ENCODE measurements at regions not wholly inside any gene's neighbourhood (a gene's known extent, or its start where the extent isn't known, plus 50 kb on each side); places are given as distances from the start of the nearest gene placed in this dataset.

GRCh38 chr10:35762311-35763030, 120.4 kb upstream of the FZD8 start:
- ATAC-seq = no peak
- no peak for DNase-seq
- intact Hi-C loops (cut with DNase I) = no loop called here

GRCh38 chr10:35758076-35758475, 116.0 kb upstream of the FZD8 start:
- 49% methylated on average over 9 of the region's 9 CpGs for WGBS
- Histone ChIP-seq H3K4me1 (ENCODE audit: control insufficient read depth, insufficient read depth, low read length) (no peaks in the 10 kb centered on the region), H3K27me3 (ENCODE audit: control insufficient read depth, insufficient read depth) (no peaks in the 10 kb centered on the region), H3K4me3 (ENCODE audit: low read length) (no peak overlapping the region), H3K9me3 (ENCODE audit: control insufficient read depth, low read length) (no peaks in the 10 kb centered on the region), H3K27ac (ENCODE audit: low read length) (no peak overlapping the region)
- intact Hi-C loops (cut with DNase I) = loop anchor here in 1 of 4 donors (10.0 kb wide), 1 partner anchor 113 kb away; the partner anchor contains the start of gene FZD8
- peak; percentile 83 to 92 (median 88) for DNase-seq
- ATAC-seq = peak; percentile 98

More at GRCh38 chr10:35762311-35763030, 120.4 kb upstream of the FZD8 start:
- Histone ChIP-seq H3K4me1 (ENCODE audit: control insufficient read depth, insufficient read depth, low read length) (no peaks in the 10 kb centered on the region), H3K9me3 (ENCODE audit: control insufficient read depth, low read length) (no peaks in the 10 kb centered on the region), H3K27me3 (ENCODE audit: control insufficient read depth, insufficient read depth) (no peaks in the 10 kb centered on the region), H3K27ac (ENCODE audit: low read length) (no peak overlapping the region), H3K4me3 (ENCODE audit: low read length) (no peak overlapping the region)
- 85% methylated on average over 6 of the region's 6 CpGs for WGBS

DNA sequence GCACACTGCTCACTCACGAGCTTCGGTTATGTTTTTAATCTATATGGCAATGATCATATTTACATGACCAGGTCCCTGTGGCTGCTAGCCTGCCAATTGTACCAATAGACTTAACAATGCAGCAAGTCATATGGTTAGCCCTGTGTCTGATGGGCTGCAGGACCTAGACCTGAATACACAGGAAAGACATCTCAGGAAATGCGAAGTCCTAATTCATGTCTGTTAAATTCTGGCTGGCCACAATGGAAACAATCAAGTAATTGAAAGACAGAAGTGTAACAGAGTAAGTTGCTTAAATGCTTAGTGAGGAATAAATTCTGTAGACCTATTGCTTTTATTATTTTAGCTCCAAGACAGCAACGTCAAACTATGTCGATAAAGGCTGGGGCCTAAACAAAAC, 112.4 kb upstream of the FZD8 start:
- no peak overlapping the region for H3K27ac ChIP-seq (ENCODE audit: low read length)
- H3K4me1 ChIP-seq (ENCODE audit: control insufficient read depth, insufficient read depth, low read length) = no peaks in the 10 kb centered on the region
- intact Hi-C loops (cut with DNase I) = loop anchor here in 1 of 4 donors (10.0 kb wide), 1 partner anchor 110 kb away; the partner anchor contains the start of gene FZD8
- DNase-seq = no peak
- H3K9me3 ChIP-seq (ENCODE audit: control insufficient read depth, low read length) = no peaks in the 10 kb centered on the region
- WGBS = 84% methylated on average over 5 of the region's 5 CpGs
- no peak overlapping the region for H3K4me3 ChIP-seq (ENCODE audit: low read length)
- ATAC-seq = no peak
- H3K27me3 ChIP-seq (ENCODE audit: control insufficient read depth, insufficient read depth) = no peaks in the 10 kb centered on the region

DNA sequence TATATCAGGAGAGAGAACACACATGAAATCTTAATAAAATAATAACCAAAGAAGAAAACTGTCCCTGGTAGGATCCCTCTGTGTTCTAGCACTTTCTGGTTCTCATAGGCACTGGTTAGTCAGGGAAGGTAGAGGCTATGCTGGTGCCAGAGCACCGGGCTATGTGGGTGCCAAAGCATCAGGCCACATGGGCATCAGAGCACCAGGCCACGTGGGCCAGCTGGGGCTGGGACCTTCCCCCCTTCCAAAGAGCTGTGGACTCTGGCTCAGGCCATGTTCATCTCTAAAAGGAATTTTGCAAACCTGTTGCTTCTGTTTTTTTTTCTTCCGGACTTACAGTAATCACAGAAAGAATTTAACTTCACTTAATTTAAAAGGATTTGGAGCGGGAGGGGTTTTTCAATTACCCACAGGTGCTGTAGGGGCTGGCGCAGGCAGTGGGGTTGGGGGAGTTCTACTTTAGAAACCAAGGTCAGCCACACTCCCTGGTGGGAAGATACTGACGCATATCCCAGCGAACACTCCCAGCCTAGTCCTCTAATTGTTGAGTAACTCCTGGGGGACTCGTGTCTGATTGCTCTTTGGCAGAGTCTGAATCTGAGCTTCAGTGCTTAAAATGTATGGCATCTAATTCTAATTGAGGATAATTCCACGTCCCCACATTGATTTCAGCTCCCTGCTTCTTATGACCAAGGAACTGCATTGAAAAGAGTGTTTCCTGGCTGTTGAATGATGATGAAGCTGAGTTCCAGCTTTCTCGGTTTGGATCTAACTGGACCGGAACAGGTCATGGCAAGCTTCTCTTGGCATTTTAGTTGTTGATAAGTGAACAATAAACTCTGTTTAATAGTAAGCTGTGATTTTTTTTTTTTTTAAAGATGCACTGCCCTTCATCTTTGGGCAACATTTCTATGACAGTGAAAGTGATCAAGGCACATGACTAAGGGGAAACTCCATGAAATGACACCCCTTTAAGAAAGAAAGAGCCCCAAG, 110.7 kb upstream of the FZD8 start:
- ATAC-seq = peak; percentile 92
- no peak overlapping the region for H3K4me3 ChIP-seq (ENCODE audit: low read length)
- no peaks in the 10 kb centered on the region for H3K4me1 ChIP-seq (ENCODE audit: control insufficient read depth, insufficient read depth, low read length)
- H3K27ac ChIP-seq (ENCODE audit: low read length) = no peak overlapping the region
- intact Hi-C loops (cut with DNase I) = loop anchor here in 1 of 4 donors (10.0 kb wide), 1 partner anchor 108 kb away; the partner anchor contains the start of gene FZD8
- 47% methylated on average over 11 of the region's 11 CpGs for WGBS
- peak; percentile 59 to 74 (median 61) for DNase-seq
- no peaks in the 10 kb centered on the region for H3K27me3 ChIP-seq (ENCODE audit: control insufficient read depth, insufficient read depth)
- H3K9me3 ChIP-seq (ENCODE audit: control insufficient read depth, low read length) = no peaks in the 10 kb centered on the region

DNA sequence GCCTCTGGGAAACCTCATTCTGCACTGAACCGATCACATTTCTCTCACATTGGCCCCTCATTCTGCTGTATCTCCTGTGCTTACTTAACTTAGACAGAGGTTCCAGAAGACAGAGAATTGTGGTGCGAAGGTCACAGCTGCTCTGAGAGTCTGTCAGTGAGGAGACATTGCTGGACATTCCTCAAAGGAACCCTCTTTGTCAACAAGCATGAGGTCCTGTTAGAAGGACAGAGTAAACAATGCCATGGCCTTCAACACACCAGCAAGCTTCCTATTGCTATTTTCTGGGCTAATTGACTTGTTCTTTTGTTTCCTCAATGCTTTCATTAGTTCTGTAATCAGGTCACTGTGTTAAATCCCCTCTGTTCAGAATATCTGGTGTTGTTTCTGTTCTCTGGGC, 109.3 kb upstream of the FZD8 start:
- no peak overlapping the region for H3K27ac ChIP-seq (ENCODE audit: low read length)
- H3K4me3 ChIP-seq (ENCODE audit: low read length) = no peak overlapping the region
- no peaks in the 10 kb centered on the region for H3K27me3 ChIP-seq (ENCODE audit: control insufficient read depth, insufficient read depth)
- intact Hi-C loops (cut with DNase I) = loop anchor here in 1 of 4 donors (10.0 kb wide), 1 partner anchor 107 kb away; the partner anchor contains the start of gene FZD8
- no peaks in the 10 kb centered on the region for H3K9me3 ChIP-seq (ENCODE audit: control insufficient read depth, low read length)
- ATAC-seq (no peak), DNase-seq (no peak)
- H3K4me1 ChIP-seq (ENCODE audit: control insufficient read depth, insufficient read depth, low read length) = no peaks in the 10 kb centered on the region
- 85% methylated on average over 2 of the region's 2 CpGs for WGBS

GRCh38 chr10:35749230-35749629, 107.1 kb upstream of the FZD8 start:
- intact Hi-C loops (cut with DNase I) = no loop called here
- no peak for ATAC-seq
- WGBS = 95% methylated on average over 6 of the region's 6 CpGs

DNA sequence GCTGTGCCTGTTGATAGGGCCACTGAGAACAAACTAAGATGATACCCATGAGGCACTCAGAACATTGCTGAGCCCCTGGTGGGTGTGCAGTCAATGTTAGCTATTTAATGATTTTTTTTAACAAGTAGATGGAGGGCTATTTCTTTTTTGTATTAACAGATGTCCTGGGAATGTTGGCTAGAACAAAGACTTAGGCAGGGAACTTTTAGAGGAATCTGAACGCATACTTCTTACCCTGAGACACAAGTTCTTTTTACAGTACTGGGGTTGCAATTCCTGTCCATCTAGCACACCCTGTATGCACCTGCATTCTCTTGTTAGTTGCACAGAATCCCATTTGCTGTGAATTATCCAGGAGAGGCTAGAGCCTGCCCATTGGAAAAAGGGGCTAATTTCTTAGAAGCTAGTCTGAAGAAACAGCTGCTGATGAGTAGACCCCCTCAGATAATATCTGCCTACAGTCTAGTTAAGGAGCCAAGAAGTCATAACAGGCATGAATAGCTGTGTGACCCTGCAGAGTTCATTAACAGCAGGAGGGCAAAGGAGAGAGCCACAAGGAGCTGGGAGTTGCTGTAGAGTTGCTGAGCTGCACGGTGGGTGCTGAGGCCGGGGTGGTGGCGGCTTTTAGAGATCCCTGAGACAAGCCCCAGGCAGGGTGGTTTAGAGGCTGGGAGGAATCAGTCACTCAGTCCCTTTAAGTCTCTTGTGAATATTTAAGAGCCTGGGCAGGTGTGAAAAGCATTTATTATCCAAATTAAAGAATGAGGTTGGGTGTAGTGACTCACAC, 103.7 kb upstream of the FZD8 start:
- no peaks in the 10 kb centered on the region for H3K9me3 ChIP-seq (ENCODE audit: control insufficient read depth, low read length)
- no peak overlapping the region for H3K27ac ChIP-seq (ENCODE audit: low read length)
- H3K27me3 ChIP-seq (ENCODE audit: control insufficient read depth, insufficient read depth) = no peaks in the 10 kb centered on the region
- H3K4me3 ChIP-seq (ENCODE audit: low read length) = no peak overlapping the region
- ATAC-seq = no peak
- no peak for DNase-seq
- 93% methylated on average over 4 of the region's 4 CpGs for WGBS
- intact Hi-C loops (cut with DNase I) = no loop called here
- no peaks in the 10 kb centered on the region for H3K4me1 ChIP-seq (ENCODE audit: control insufficient read depth, insufficient read depth, low read length)

More at GRCh38 chr10:35749230-35749629, 107.1 kb upstream of the FZD8 start:
- H3K27me3 ChIP-seq (ENCODE audit: control insufficient read depth, insufficient read depth) = no peaks in the 10 kb centered on the region
- DNase-seq = no peak
- no peak overlapping the region for H3K4me3 ChIP-seq (ENCODE audit: low read length)
- no peak overlapping the region for H3K27ac ChIP-seq (ENCODE audit: low read length)
- H3K4me1 ChIP-seq (ENCODE audit: control insufficient read depth, insufficient read depth, low read length) = no peaks in the 10 kb centered on the region
- H3K9me3 ChIP-seq (ENCODE audit: control insufficient read depth, low read length) = no peaks in the 10 kb centered on the region

DNA sequence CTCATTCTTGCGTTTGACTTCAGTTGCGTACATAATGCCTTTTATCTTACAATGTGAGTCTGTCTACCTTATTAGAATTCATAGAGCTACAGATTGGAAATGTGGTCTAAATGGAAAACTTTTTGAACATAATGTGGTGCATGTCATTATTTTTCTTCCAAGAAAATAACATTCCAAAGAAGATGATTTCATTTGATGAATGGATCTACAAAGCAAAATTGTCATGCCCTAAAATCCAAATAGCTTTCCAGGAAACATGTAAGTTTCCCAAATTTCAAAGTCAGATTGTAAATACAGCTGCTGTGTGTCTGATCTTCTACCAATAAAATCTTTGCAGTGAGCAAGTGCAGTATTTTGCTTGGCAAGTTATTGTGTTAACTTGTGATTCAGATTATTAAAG, 101.8 kb upstream of the FZD8 start:
- DNase-seq (no peak), ATAC-seq (no peak)
- WGBS = 89% methylated on average over 2 of the region's 2 CpGs
- Histone ChIP-seq H3K4me3 (ENCODE audit: low read length) (no peak overlapping the region), H3K4me1 (ENCODE audit: control insufficient read depth, insufficient read depth, low read length) (no peaks in the 10 kb centered on the region), H3K27me3 (ENCODE audit: control insufficient read depth, insufficient read depth) (no peaks in the 10 kb centered on the region), H3K9me3 (ENCODE audit: control insufficient read depth, low read length) (no peaks in the 10 kb centered on the region), H3K27ac (ENCODE audit: low read length) (no peak overlapping the region)
- intact Hi-C loops (cut with DNase I) = no loop called here

DNA sequence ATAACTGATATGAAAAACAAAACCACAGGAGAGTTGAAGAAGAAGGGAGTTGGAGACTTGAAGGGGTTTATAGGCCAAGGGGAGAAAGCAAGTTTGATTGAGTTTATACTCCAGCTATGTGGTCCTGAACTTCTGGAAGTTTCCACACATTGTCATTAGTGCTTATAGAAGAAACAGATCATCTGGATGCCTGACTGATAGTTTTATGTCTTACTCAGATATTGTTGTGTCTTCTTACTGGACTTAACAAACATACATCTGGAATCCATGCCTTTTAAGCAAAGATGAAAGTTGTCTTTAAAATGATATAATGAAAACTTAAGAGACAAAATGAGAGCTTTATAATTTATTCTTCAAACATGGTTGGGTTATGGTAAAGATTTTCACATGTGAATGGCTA, 101.3 kb upstream of the FZD8 start:
- no peaks in the 10 kb centered on the region for H3K27me3 ChIP-seq (ENCODE audit: control insufficient read depth, insufficient read depth)
- H3K27ac ChIP-seq (ENCODE audit: low read length) = no peak overlapping the region
- no peaks in the 10 kb centered on the region for H3K4me1 ChIP-seq (ENCODE audit: control insufficient read depth, insufficient read depth, low read length)
- DNase-seq (no peak), ATAC-seq (no peak)
- intact Hi-C loops (cut with DNase I) = no loop called here
- no peaks in the 10 kb centered on the region for H3K9me3 ChIP-seq (ENCODE audit: control insufficient read depth, low read length)
- H3K4me3 ChIP-seq (ENCODE audit: low read length) = no peak overlapping the region

- no peak for DNase-seq
- no peaks in the 10 kb centered on the region for H3K27me3 ChIP-seq (ENCODE audit: control insufficient read depth, insufficient read depth)
- intact Hi-C loops (cut with DNase I) = no loop called here
- ATAC-seq = no peak
- no peaks in the 10 kb centered on the region for H3K9me3 ChIP-seq (ENCODE audit: control insufficient read depth, low read length)
- H3K4me1 ChIP-seq (ENCODE audit: control insufficient read depth, insufficient read depth, low read length) = no peaks in the 10 kb centered on the region
- no peak overlapping the region for H3K4me3 ChIP-seq (ENCODE audit: low read length)
- H3K27ac ChIP-seq (ENCODE audit: low read length) = no peak overlapping the region
These were observed 97.9 kb upstream of the FZD8 start for GRCh38 chr10:35739998-35740397.
